ENCODE measurements at regions not wholly inside any gene's neighbourhood (a gene's known extent, or its start where the extent isn't known, plus 50 kb on each side); places are given as distances from the start of the nearest gene placed in this dataset.

DNA sequence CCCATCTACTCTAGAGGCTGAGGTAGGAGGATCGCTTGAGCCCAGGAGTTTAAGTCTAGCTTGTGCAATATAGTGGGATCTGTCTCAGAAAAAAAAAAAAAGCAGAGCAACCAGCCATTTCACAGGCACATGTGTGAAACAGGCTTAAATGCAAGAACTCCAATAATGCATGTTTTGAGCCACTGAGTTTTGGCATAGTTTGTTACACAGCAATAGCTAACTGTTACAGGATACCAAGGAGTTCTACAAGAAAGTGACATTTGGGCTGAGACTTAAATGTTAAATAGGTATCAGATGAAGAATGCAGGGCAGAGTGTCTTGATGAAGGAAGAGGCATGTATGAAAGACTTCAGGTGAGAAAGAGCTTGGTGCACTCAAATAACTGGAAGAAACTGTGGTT lies 240.0 kb upstream of the FOXN3 start:
- Histone ChIP-seq H3K9me2 (ENCODE audit: insufficient read depth, low read length) (no peaks in the 10 kb centered on the region), H3K9me3 (ENCODE audit: low read length) (no peaks in the 10 kb centered on the region), H3K9ac (ENCODE audit: low read length) (no peak overlapping the region), H4K20me1 (ENCODE audit: insufficient read depth) (no peaks in the 10 kb centered on the region), H3K79me2 (replicated peaks; ENCODE audit: insufficient read depth, low read length) (no peaks in the 10 kb centered on the region), H3K4me3 (ENCODE audit: low read length) (no peak overlapping the region), H3K36me3 (ENCODE audit: insufficient read depth, low read length) (no peaks in the 10 kb centered on the region), H3K27me3 (ENCODE audit: insufficient read depth, low read depth, low read length) (no peaks in the 10 kb centered on the region), H2AFZ (ENCODE audit: low read depth, low read length) (no peak overlapping the region), H3F3A (ENCODE audit: insufficient read depth, low read length, poor library complexity, severe bottlenecking) (no peaks in the 10 kb centered on the region), H3K4me2 (ENCODE audit: low read length) (no peak overlapping the region), H3K27ac (ENCODE audit: low read length) (no peak overlapping the region)
- TF ChIP-seq EZH2 (IDR thresholded peaks at IDR 0.05; ENCODE audit: borderline replicate concordance, insufficient read depth, low read length, poor library complexity, severe bottlenecking) = no peak
- TF ChIP-seq, protein P1, sequence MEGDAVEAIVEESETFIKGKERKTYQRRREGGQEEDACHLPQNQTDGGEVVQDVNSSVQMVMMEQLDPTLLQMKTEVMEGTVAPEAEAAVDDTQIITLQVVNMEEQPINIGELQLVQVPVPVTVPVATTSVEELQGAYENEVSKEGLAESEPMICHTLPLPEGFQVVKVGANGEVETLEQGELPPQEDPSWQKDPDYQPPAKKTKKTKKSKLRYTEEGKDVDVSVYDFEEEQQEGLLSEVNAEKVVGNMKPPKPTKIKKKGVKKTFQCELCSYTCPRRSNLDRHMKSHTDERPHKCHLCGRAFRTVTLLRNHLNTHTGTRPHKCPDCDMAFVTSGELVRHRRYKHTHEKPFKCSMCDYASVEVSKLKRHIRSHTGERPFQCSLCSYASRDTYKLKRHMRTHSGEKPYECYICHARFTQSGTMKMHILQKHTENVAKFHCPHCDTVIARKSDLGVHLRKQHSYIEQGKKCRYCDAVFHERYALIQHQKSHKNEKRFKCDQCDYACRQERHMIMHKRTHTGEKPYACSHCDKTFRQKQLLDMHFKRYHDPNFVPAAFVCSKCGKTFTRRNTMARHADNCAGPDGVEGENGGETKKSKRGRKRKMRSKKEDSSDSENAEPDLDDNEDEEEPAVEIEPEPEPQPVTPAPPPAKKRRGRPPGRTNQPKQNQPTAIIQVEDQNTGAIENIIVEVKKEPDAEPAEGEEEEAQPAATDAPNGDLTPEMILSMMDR (IDR thresholded peaks at IDR 0.05; ENCODE audit: poor library complexity, severe bottlenecking) = no peak
- TF ChIP-seq MXI1 (conservative IDR thresholded peaks at IDR 0.05; ENCODE audit: poor library complexity, severe bottlenecking) = no peak
- no peak for TF ChIP-seq SMC3 (conservative IDR thresholded peaks at IDR 0.05; ENCODE audit: poor library complexity)
- TF ChIP-seq POLR2AphosphoS5 (IDR thresholded peaks at IDR 0.05) = no peak
- TF ChIP-seq TAF1 (IDR thresholded peaks at IDR 0.05; ENCODE audit: low read depth) = no peak
- TF ChIP-seq EP300 (conservative IDR thresholded peaks at IDR 0.05; ENCODE audit: poor library complexity, severe bottlenecking) = no peak
- TF ChIP-seq, protein P2, sequence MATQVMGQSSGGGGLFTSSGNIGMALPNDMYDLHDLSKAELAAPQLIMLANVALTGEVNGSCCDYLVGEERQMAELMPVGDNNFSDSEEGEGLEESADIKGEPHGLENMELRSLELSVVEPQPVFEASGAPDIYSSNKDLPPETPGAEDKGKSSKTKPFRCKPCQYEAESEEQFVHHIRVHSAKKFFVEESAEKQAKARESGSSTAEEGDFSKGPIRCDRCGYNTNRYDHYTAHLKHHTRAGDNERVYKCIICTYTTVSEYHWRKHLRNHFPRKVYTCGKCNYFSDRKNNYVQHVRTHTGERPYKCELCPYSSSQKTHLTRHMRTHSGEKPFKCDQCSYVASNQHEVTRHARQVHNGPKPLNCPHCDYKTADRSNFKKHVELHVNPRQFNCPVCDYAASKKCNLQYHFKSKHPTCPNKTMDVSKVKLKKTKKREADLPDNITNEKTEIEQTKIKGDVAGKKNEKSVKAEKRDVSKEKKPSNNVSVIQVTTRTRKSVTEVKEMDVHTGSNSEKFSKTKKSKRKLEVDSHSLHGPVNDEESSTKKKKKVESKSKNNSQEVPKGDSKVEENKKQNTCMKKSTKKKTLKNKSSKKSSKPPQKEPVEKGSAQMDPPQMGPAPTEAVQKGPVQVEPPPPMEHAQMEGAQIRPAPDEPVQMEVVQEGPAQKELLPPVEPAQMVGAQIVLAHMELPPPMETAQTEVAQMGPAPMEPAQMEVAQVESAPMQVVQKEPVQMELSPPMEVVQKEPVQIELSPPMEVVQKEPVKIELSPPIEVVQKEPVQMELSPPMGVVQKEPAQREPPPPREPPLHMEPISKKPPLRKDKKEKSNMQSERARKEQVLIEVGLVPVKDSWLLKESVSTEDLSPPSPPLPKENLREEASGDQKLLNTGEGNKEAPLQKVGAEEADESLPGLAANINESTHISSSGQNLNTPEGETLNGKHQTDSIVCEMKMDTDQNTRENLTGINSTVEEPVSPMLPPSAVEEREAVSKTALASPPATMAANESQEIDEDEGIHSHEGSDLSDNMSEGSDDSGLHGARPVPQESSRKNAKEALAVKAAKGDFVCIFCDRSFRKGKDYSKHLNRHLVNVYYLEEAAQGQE (IDR thresholded peaks at IDR 0.05; ENCODE audit: borderline replicate concordance) = no peak
- TF ChIP-seq RAD21 (conservative IDR thresholded peaks at IDR 0.05) = no peak

DNA sequence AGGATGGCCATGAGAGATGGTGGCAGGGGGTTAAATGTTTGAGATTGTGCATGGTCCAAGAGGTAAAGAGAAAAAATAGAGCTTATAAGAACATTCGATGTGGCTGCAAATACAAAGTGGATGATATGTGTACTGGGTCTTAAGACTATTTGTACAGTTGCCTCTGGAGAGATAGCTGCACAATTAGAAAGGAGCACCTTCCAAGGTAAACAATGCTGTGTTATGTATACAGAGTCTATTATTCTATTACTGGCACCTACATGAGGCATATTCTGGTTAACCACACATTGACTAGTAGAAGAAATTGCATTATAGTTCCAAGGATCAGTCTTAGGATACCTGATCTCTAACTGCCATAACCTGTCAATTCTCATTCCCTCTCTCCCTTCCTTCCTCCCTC lies 238.0 kb upstream of the FOXN3 start:
- Histone ChIP-seq H2AFZ (ENCODE audit: low read depth, low read length) (no peak overlapping the region), H3K9me3 (ENCODE audit: low read length) (no peaks in the 10 kb centered on the region), H3K27me3 (ENCODE audit: insufficient read depth, low read depth, low read length) (no peaks in the 10 kb centered on the region), H3K36me3 (ENCODE audit: insufficient read depth, low read length) (no peaks in the 10 kb centered on the region), H3K79me2 (replicated peaks; ENCODE audit: insufficient read depth, low read length) (no peaks in the 10 kb centered on the region), H3K9ac (ENCODE audit: low read length) (no peak overlapping the region), H3K4me2 (ENCODE audit: low read length) (no peak overlapping the region), H3K4me3 (ENCODE audit: low read length) (no peak overlapping the region), H3F3A (ENCODE audit: insufficient read depth, low read length, poor library complexity, severe bottlenecking) (no peaks in the 10 kb centered on the region), H3K27ac (ENCODE audit: low read length) (no peak overlapping the region), H4K20me1 (ENCODE audit: insufficient read depth) (no peaks in the 10 kb centered on the region), H3K9me2 (ENCODE audit: insufficient read depth, low read length) (no peaks in the 10 kb centered on the region)
- TF ChIP-seq TAF1 (IDR thresholded peaks at IDR 0.05; ENCODE audit: low read depth) = no peak
- no peak for TF ChIP-seq EZH2 (IDR thresholded peaks at IDR 0.05; ENCODE audit: borderline replicate concordance, insufficient read depth, low read length, poor library complexity, severe bottlenecking)
- TF ChIP-seq, protein P2 (IDR thresholded peaks at IDR 0.05; ENCODE audit: borderline replicate concordance) = no peak
- TF ChIP-seq MXI1 (conservative IDR thresholded peaks at IDR 0.05; ENCODE audit: poor library complexity, severe bottlenecking) = no peak
- TF ChIP-seq, protein P1 (IDR thresholded peaks at IDR 0.05; ENCODE audit: poor library complexity, severe bottlenecking) = no peak
- no peak for TF ChIP-seq POLR2AphosphoS5 (IDR thresholded peaks at IDR 0.05)
- TF ChIP-seq RAD21 (conservative IDR thresholded peaks at IDR 0.05) = no peak
- TF ChIP-seq SMC3 (conservative IDR thresholded peaks at IDR 0.05; ENCODE audit: poor library complexity) = no peak
- TF ChIP-seq EP300 (conservative IDR thresholded peaks at IDR 0.05; ENCODE audit: poor library complexity, severe bottlenecking) = no peak

Measured in neural cell (in vitro differentiated cells).